H9 (cell line): ENCODE measurements at regions not wholly inside any gene's neighbourhood (a gene's known extent, or its start where the extent isn't known, plus 50 kb on each side); places are given as distances from the start of the nearest gene placed in this dataset.
A peak's percentile ranks its signal among the peaks of the same experiment; 100 is the strongest.

ENCODE experiments used
- DNase-seq: peaks from one replicate; pipeline ENCODE4 v3.0.0-alpha.2; 2017
- H2AFZ ChIP-seq: one replicate; pipeline ENCODE4 v1.6.1; 2013; ENCODE audit warnings: mild to moderate bottlenecking, low read length, control low read depth, moderate library complexity
- H2AK5ac ChIP-seq: 2 replicates; pipeline ENCODE4 v1.6.1; 2013; ENCODE audit warnings: low read length, control low read depth, mixed read lengths; ENCODE audit not compliant: insufficient read length
- H2BK120ac ChIP-seq: one replicate; pipeline ENCODE4 v1.6.1; 2013; ENCODE audit warnings: low read depth, mild to moderate bottlenecking, low read length, control low read depth, inconsistent platforms; ENCODE audit not compliant: poor library complexity, severe bottlenecking
- H2BK12ac ChIP-seq: 2 replicates; pipeline ENCODE4 v1.6.1; 2013; ENCODE audit warnings: low read length, control low read depth, mixed read lengths, low read depth; ENCODE audit not compliant: insufficient read length
- H2BK15ac ChIP-seq: 2 replicates; pipeline ENCODE4 v1.6.1; 2013; ENCODE audit warnings: low read depth, low read length, control low read depth
- H2BK20ac ChIP-seq: one replicate; pipeline ENCODE4 v1.6.1; 2013; ENCODE audit warnings: low read depth, mild to moderate bottlenecking, low read length, control low read depth, inconsistent platforms; ENCODE audit not compliant: poor library complexity, severe bottlenecking
- H2BK5ac ChIP-seq: 2 replicates; pipeline ENCODE4 v1.6.1; 2013; ENCODE audit warnings: low read length, control low read depth, mixed read lengths; ENCODE audit not compliant: insufficient read length
- H3K14ac ChIP-seq: 2 replicates; pipeline ENCODE4 v1.6.1; 2013; ENCODE audit warnings: low read length, control low read depth; ENCODE audit not compliant: insufficient read depth
- H3K18ac ChIP-seq: 2 replicates; pipeline ENCODE4 v1.6.1; 2013; ENCODE audit warnings: low read depth, mild to moderate bottlenecking, mixed read lengths, low read length, control low read depth; ENCODE audit not compliant: insufficient read length
- H3K23ac ChIP-seq: 2 replicates; pipeline ENCODE4 v1.6.1; 2013; ENCODE audit warnings: low read length, control low read depth, mixed read lengths, low read depth; ENCODE audit not compliant: insufficient read length
- H3K23me2 ChIP-seq: 2 replicates; pipeline ENCODE4 v1.6.1; 2013; ENCODE audit warnings: low read depth, mild to moderate bottlenecking, mixed read lengths, low read length, control low read depth; ENCODE audit not compliant: insufficient read length, poor library complexity, severe bottlenecking
- H3K27ac ChIP-seq: 2 replicates; pipeline ENCODE4 v1.5.1; 2013; ENCODE audit warnings: low read length, control low read depth, mixed read lengths, low read depth; ENCODE audit not compliant: insufficient read length
- H3K27me3 ChIP-seq: 2 replicates; pipeline ENCODE4 v1.6.1; 2013; ENCODE audit warnings: low read length, control low read depth, inconsistent platforms; ENCODE audit not compliant: insufficient read depth
- H3K4ac ChIP-seq: 2 replicates; pipeline ENCODE4 v1.6.1; 2013; ENCODE audit warnings: low read depth, mild to moderate bottlenecking, control low read depth, inconsistent platforms, low read length, moderate library complexity
- H3K4me1 ChIP-seq: 2 replicates; pipeline ENCODE4 v1.6.1; 2013; ENCODE audit warnings: low read length, control low read depth, inconsistent platforms; ENCODE audit not compliant: insufficient read depth
- H3K4me2 ChIP-seq: 2 replicates; pipeline ENCODE4 v1.6.1; 2013; ENCODE audit warnings: low read length, control low read depth, mixed read lengths; ENCODE audit not compliant: insufficient read length, insufficient read depth
- H3K56ac ChIP-seq: 2 replicates; pipeline ENCODE4 v1.6.1; 2013; ENCODE audit warnings: low read depth, mild to moderate bottlenecking, mixed read lengths, low read length, control low read depth; ENCODE audit not compliant: insufficient read length
- H3K79me1 ChIP-seq: 2 replicates; pipeline ENCODE4 v1.6.1; 2013; ENCODE audit warnings: low read depth, mild to moderate bottlenecking, moderate library complexity, low read length, control low read depth, inconsistent platforms; ENCODE audit not compliant: insufficient read depth, poor library complexity, severe bottlenecking
- H3K79me2 ChIP-seq: 2 replicates; pipeline ENCODE4 v1.6.1; 2013; ENCODE audit warnings: low read length, control low read depth, inconsistent platforms; ENCODE audit not compliant: insufficient read depth
- H3K9ac ChIP-seq: 2 replicates; pipeline ENCODE4 v1.6.1; 2013; ENCODE audit warnings: low read length, control low read depth, mixed read lengths; ENCODE audit not compliant: insufficient read length; ENCODE audit errors: extremely low read depth
- H3K9me3 ChIP-seq: one replicate; pipeline ENCODE4 v1.6.1; 2013; ENCODE audit warnings: low read depth, low read length, inconsistent platforms; ENCODE audit not compliant: control insufficient read depth
- H3T11ph ChIP-seq: one replicate; pipeline ENCODE4 v1.6.1; 2013; ENCODE audit warnings: mild to moderate bottlenecking, low read length, control low read depth, inconsistent platforms
- H4K20me1 ChIP-seq: one replicate; pipeline ENCODE4 v1.6.1; 2013; ENCODE audit not compliant: control insufficient read depth, insufficient read length, insufficient read depth
- H4K5ac ChIP-seq: 2 replicates; pipeline ENCODE4 v1.6.1; 2013; ENCODE audit warnings: low read depth, mild to moderate bottlenecking, mixed read lengths, low read length, control low read depth; ENCODE audit not compliant: insufficient read length
- H4K8ac ChIP-seq: replicated peaks from 2 replicates; pipeline ENCODE4 v1.6.1; 2013; ENCODE audit warnings: low read length, control low read depth, mixed read lengths, low read depth; ENCODE audit not compliant: insufficient read length
- H4K91ac ChIP-seq: 2 replicates; pipeline ENCODE4 v1.6.1; 2013; ENCODE audit warnings: low read depth, mild to moderate bottlenecking, moderate library complexity, mixed read lengths, low read length, control low read depth; ENCODE audit not compliant: insufficient read length
- H3K27ac Mint-ChIP-seq, 3 experiments: 2 replicates in 2 of 3; 3 replicates in 1 of 3; pipeline ENCODE4 v1.8.0; 2020 to 2021; ENCODE audit warnings: mixed read lengths in 3 of 3, mild to moderate bottlenecking in 1 of 3, moderate library complexity in 1 of 3
- H3K27me3 Mint-ChIP-seq: 2 replicates; pipeline ENCODE4 v1.8.0; 2021; ENCODE audit warnings: low read depth, mild to moderate bottlenecking, moderate library complexity, mixed read lengths
- H3K36me3 Mint-ChIP-seq, 3 experiments: 2 replicates in 2 of 3; 3 replicates in 1 of 3; pipeline ENCODE4 v1.8.0; 2020 to 2021; ENCODE audit warnings: low read depth in 3 of 3, mixed read lengths in 3 of 3; ENCODE audit not compliant: insufficient read depth in 1 of 3
- H3K4me1 Mint-ChIP-seq, 2 experiments: 2 replicates each; pipeline ENCODE4 v1.8.0; 2020; ENCODE audit warnings: mixed read lengths in 2 of 2
- H3K4me3 Mint-ChIP-seq, 2 experiments: 2 replicates in 1 of 2; 3 replicates in 1 of 2; pipeline ENCODE4 v1.8.0; 2020 to 2021; ENCODE audit warnings: mild to moderate bottlenecking in 2 of 2, mixed read lengths in 2 of 2, moderate library complexity in 1 of 2
- H3K9me3 Mint-ChIP-seq, 2 experiments: 2 replicates in 1 of 2; 3 replicates in 1 of 2; pipeline ENCODE4 v1.8.0; 2020; ENCODE audit warnings: mild to moderate bottlenecking in 2 of 2, mixed read lengths in 2 of 2, moderate library complexity in 1 of 2
- CTCF ChIP-seq: fragments of 200-600 bp; sonication (generic); conservative IDR thresholded peaks from 3 replicates; pipeline ENCODE4 v1.8.0; 2021; ENCODE audit warnings: antibody characterized with exemption, mild to moderate bottlenecking
- WGBS: extraction: QIAGEN DNeasy Blood & Tissue Kit; methylation state at CpG from one replicate; pipeline ENCODE4 v1.1.7; 2013; ENCODE audit warnings: missing lambda C conversion rate, low lambda C conversion rate, mixed read lengths; ENCODE audit not compliant: insufficient read length; ENCODE audit errors: extremely low coverage; 5-methylcytosine and 5-hydroxymethylcytosine counted together

DNA sequence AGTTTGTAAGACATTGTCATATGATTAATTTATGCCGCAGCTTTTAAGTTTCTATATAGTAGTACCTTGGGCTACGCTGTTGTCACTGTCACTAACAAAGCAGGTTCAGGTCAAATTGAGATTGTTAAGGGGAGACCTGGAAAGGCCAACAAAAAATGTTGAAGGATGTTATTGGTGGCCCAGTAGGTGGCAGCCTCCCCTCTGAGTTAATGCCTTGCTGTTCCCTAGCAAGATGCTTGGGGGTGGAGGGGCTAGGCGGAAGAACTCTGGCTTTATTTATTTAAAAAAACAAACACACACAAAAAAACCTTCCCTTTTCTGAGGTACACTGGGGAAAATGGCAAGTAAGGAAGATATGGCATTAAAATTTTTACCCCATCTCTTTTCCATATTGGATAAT is 128.3 kb upstream of the ATP5MC3 start:
- no CpG with 5 or more reads among the region's 3 CpGs for whole genome bisulfite sequencing
- Histone ChIP-seq H3T11ph (no peak overlapping the region), H3K4me1 (no peaks in the 10 kb centered on the region), H2BK15ac (no peak overlapping the region), H3K23me2 (no peaks in the 10 kb centered on the region), H2BK5ac (no peak overlapping the region), H3K56ac (no peak overlapping the region), H3K27ac (no peak overlapping the region), H3K27me3 (no peaks in the 10 kb centered on the region), H4K8ac (no peak overlapping the region), H3K9ac (no peak overlapping the region), H3K14ac (no peak overlapping the region), H3K9me3 (no peaks in the 10 kb centered on the region), H3K79me2 (no peaks in the 10 kb centered on the region), H2BK12ac (no peak overlapping the region), H2BK20ac (no peak overlapping the region), H2AFZ (no peak overlapping the region), H3K79me1 (no peaks in the 10 kb centered on the region), H3K18ac (no peak overlapping the region), H3K23ac (no peak overlapping the region), H4K20me1 (no peaks in the 10 kb centered on the region), H2BK120ac (no peak overlapping the region), H2AK5ac (no peak overlapping the region), H3K4ac (no peak overlapping the region), H4K91ac (no peak overlapping the region), H4K5ac (no peak overlapping the region), H3K4me2 (no peak overlapping the region)
- no peaks in the 10 kb centered on the region for H3K9me3 Mint-ChIP-seq
- peak; percentile 70 for DNase-seq
- H3K27me3 Mint-ChIP-seq = peaks cover 11% of the 10 kb centered on the region; the same call in 1 of the 2 replicates
- no peak overlapping the region for H3K4me3 Mint-ChIP-seq
- peaks cover 14 to 15% of the 10 kb centered on the region in 2 experiments for H3K4me1 Mint-ChIP-seq
- no peak overlapping the region for H3K27ac Mint-ChIP-seq
- peak; percentile 60; the same call in 2 of the 3 replicates for TF ChIP-seq CTCF
- no peaks in the 10 kb centered on the region for H3K36me3 Mint-ChIP-seq
